ENCODE measurements at regions not wholly inside any gene's neighbourhood (a gene's known extent, or its start where the extent isn't known, plus 50 kb on each side); places are given as distances from the start of the nearest gene placed in this dataset.
"Not testable (repeated sequence)": the region's sequence is repeated elsewhere in the genome, so short reads cannot be mapped to it uniquely, and the experiment has no call there.

DNA sequence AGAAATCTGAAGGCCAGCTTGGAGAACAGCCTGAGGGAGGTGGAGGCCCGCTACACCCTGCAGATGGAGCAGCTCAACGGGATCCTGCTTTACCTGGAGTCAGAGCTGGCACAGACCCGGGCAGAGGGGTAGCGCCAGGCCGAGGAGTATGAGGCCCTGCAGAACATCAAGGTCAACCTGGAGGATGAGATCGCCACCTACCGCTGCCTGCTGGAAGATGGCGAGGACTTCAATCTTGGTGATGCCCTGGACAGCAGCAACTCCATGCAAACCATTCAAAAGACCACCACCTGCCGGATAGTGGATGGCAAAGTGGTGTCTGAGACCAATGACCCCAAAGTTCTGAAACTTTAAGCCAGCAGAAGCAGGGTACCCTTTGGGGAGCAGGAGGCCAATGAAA lies 318.4 kb downstream of the ZFHX3 start:
- H3K9me2 ChIP-seq (ENCODE audit: insufficient read depth); H3K4me1 ChIP-seq (ENCODE audit: control insufficient read depth in 1 of 2, insufficient read depth in 2 of 2, low read length in 2 of 2); H3K4me2 ChIP-seq (ENCODE audit: low read length); H2AFZ ChIP-seq (ENCODE audit: low read depth, low read length, poor library complexity, severe bottlenecking); H3K27ac ChIP-seq (ENCODE audit: low read depth, low read length); intact Hi-C loops (cut with micrococcal nuclease); H3K4me3 ChIP-seq (replicated peaks in 1 of 2; ENCODE audit: low read depth in 1 of 2, low read length in 2 of 2); H3K9me3 ChIP-seq (ENCODE audit: control insufficient read depth in 1 of 2, insufficient read depth in 1 of 2, low read depth in 1 of 2, low read length in 2 of 2); RAD21 ChIA-PET (ENCODE audit: low non-redundant PET in 1 of 2, low total read pairs in 2 of 2, uncharacterized antibody in 2 of 2, unreplicated experiment in 2 of 2); H3K79me2 ChIP-seq (ENCODE audit: insufficient read depth, low read length); BruUV-seq (replicated peaks); ATAC-seq; H3K9ac ChIP-seq (ENCODE audit: low read length); H3K27me3 ChIP-seq (ENCODE audit: insufficient read depth, low read length); H4K20me1 ChIP-seq (ENCODE audit: insufficient read depth); DNase-seq (ENCODE audit: low read depth, low spot score); POLR2A ChIA-PET; CTCF ChIA-PET; H3K36me3 ChIP-seq (ENCODE audit: control insufficient read depth in 1 of 2, insufficient read depth in 2 of 2, low read length in 2 of 2): not testable (repeated sequence)

DNA sequence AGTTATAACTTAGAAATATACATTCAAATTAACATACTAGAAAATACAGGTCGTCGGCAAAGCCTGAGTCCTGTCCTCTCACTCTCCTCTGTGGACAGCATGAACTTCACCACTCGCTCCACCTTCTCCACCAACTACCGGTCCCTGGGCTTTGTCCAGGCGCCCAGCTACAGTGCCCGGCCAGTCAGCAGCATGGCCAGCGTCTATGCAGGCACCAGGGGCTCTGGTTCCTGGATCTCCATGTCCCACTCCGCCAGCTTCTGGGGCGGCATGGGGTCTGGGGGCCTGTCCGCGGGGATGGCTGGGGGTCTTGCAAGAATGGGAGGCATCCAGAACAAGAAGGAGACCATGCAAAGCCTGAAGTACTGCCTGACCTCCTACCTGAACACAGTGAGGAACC lies 319.4 kb downstream of the ZFHX3 start:
- H3K9ac ChIP-seq (ENCODE audit: low read length): no peak overlapping the region
- TF ChIP-seq SP1 (IDR thresholded peaks at IDR 0.05; ENCODE audit: low read depth): no peak
- TF ChIP-seq SIN3A (IDR thresholded peaks at IDR 0.05; ENCODE audit: low read depth): no peak
- TF ChIP-seq TCF7L2 (IDR thresholded peaks at IDR 0.05; ENCODE audit: borderline replicate concordance, extremely low read depth, insufficient read depth, insufficient read length): no peak
- no peak for TF ChIP-seq YY1 (IDR thresholded peaks at IDR 0.05; ENCODE audit: extremely low read depth, insufficient replicate concordance, low read depth, low read length)
- no peak for TF ChIP-seq ELF1 (IDR thresholded peaks at IDR 0.05; ENCODE audit: borderline replicate concordance, low read depth)
- TF ChIP-seq, protein P1, sequence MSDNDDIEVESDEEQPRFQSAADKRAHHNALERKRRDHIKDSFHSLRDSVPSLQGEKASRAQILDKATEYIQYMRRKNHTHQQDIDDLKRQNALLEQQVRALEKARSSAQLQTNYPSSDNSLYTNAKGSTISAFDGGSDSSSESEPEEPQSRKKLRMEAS (IDR thresholded peaks at IDR 0.05): no peak
- TF ChIP-seq FOSL1 (IDR thresholded peaks at IDR 0.05; ENCODE audit: low read depth): no peak
- TF ChIP-seq EZH2phosphoT487 (IDR thresholded peaks at IDR 0.05; ENCODE audit: borderline replicate concordance): no peak
- no peak for TF ChIP-seq EZH2 (IDR thresholded peaks at IDR 0.05)
- no peak for TF ChIP-seq CEBPB (IDR thresholded peaks at IDR 0.05; ENCODE audit: low read depth)
- no peak for TF ChIP-seq RAD21 (IDR thresholded peaks at IDR 0.05; ENCODE audit: low read depth)
- POLR2A ChIA-PET: no interaction called here
- no peak overlapping the region for H2AFZ ChIP-seq (ENCODE audit: low read depth, low read length, poor library complexity, severe bottlenecking)
- H3K4me3 ChIP-seq (replicated peaks in 1 of 2; ENCODE audit: low read depth in 1 of 2, low read length in 2 of 2): no peak overlapping the region
- intact Hi-C loops (cut with micrococcal nuclease): no loop called here
- H3K9me2 ChIP-seq (ENCODE audit: insufficient read depth): no peaks in the 10 kb centered on the region
- H3K36me3 ChIP-seq (ENCODE audit: control insufficient read depth in 1 of 2, insufficient read depth in 2 of 2, low read length in 2 of 2): no peaks in the 10 kb centered on the region
- H3K4me2 ChIP-seq (ENCODE audit: low read length): no peak overlapping the region
- DNase-seq (ENCODE audit: low read depth, low spot score): no peak
- peaks cover 0 to 5% of the 10 kb centered on the region in 2 experiments; a peak in 1 of 4 replicates for H3K4me1 ChIP-seq (ENCODE audit: control insufficient read depth in 1 of 2, insufficient read depth in 2 of 2, low read length in 2 of 2)
- H3K27me3 ChIP-seq (ENCODE audit: insufficient read depth, low read length): no peaks in the 10 kb centered on the region
- BruUV-seq (replicated peaks): no TSS peak
- RAD21 ChIA-PET (ENCODE audit: low non-redundant PET in 1 of 2, low total read pairs in 2 of 2, uncharacterized antibody in 2 of 2, unreplicated experiment in 2 of 2): no interaction called here
- no peaks in the 10 kb centered on the region for H4K20me1 ChIP-seq (ENCODE audit: insufficient read depth)
- ATAC-seq: no peak
- no peaks in the 10 kb centered on the region for H3K9me3 ChIP-seq (ENCODE audit: control insufficient read depth in 1 of 2, insufficient read depth in 1 of 2, low read depth in 1 of 2, low read length in 2 of 2)
- H3K27ac ChIP-seq (ENCODE audit: low read depth, low read length): no peak overlapping the region
- CTCF ChIA-PET: no interaction called here
- no peaks in the 10 kb centered on the region for H3K79me2 ChIP-seq (ENCODE audit: insufficient read depth, low read length)

Measured in HCT116 (cell line).